ENCODE measurements at regions not wholly inside any gene's neighbourhood (a gene's known extent, or its start where the extent isn't known, plus 50 kb on each side); places are given as distances from the start of the nearest gene placed in this dataset.

GRCh38 chr2:167310442-167310841 lies 422.2 kb downstream of the XIRP2 start:
- TF ChIP-seq FOXM1 (IDR thresholded peaks at IDR 0.05; ENCODE audit: borderline replicate concordance) = no peak
- no peak for TF ChIP-seq SUZ12 (IDR thresholded peaks at IDR 0.05)
- TF ChIP-seq ELF4 (IDR thresholded peaks at IDR 0.05) = no peak
- no peak for TF ChIP-seq CTBP1 (IDR thresholded peaks at IDR 0.05; ENCODE audit: borderline replicate concordance)
- no peak for TF ChIP-seq TARDBP (IDR thresholded peaks at IDR 0.05)
- TF ChIP-seq HDGF (IDR thresholded peaks at IDR 0.05; ENCODE audit: borderline replicate concordance) = no peak
- no peak for TF ChIP-seq L3MBTL2 (conservative IDR thresholded peaks at IDR 0.05)
- no peak for TF ChIP-seq ARNT (IDR thresholded peaks at IDR 0.05)
